Activated CD8-positive, alpha-beta T cell treated with anti-CD3 and anti-CD28 coated beads for 36 hours (primary cell): ENCODE measurements at regions not wholly inside any gene's neighbourhood (a gene's known extent, or its start where the extent isn't known, plus 50 kb on each side); places are given as distances from the start of the nearest gene placed in this dataset.

Experiments
- ATAC-seq: fragments of 200-7000 bp; cut with Tn5 transposase; one replicate; pipeline ENCODE4 v1.10.0; 2021; ENCODE audit warnings: mild to moderate bottlenecking, moderate library complexity
- CTCF ChIA-PET: fragments of 350-600 bp; sonication (Branson Sonifier 250); formaldehyde crosslinking; loops from one replicate; lab custom pipeline; 2021; ENCODE audit warnings: antibody characterized with exemption; lab: Charles Lee
- POLR2A ChIA-PET: fragments of 350-600 bp; sonication (Branson Sonifier 250); formaldehyde crosslinking; loops from one replicate; lab custom pipeline; 2021; ENCODE audit warnings: antibody characterized with exemption; lab: Charles Lee
- DNase-seq: peaks from one replicate; pipeline ENCODE4 v3.0.0-alpha.2; 2020
- H3K27ac Mint-ChIP-seq: one replicate; pipeline ENCODE4 v1.8.0; 2021; ENCODE audit warnings: mild to moderate bottlenecking, mixed read lengths
- H3K27me3 Mint-ChIP-seq: one replicate; pipeline ENCODE4 v1.8.0; 2021; ENCODE audit warnings: mixed read lengths
- H3K36me3 Mint-ChIP-seq: one replicate; pipeline ENCODE4 v1.8.0; 2021; ENCODE audit warnings: low read depth, mixed read lengths
- H3K4me1 Mint-ChIP-seq: one replicate; pipeline ENCODE4 v1.8.0; 2021; ENCODE audit warnings: low read depth, mixed read lengths
- H3K4me3 Mint-ChIP-seq: one replicate; pipeline ENCODE4 v1.8.0; 2021; ENCODE audit warnings: mild to moderate bottlenecking, moderate library complexity, mixed read lengths
- H3K9me3 Mint-ChIP-seq: one replicate; pipeline ENCODE4 v1.8.0; 2021; ENCODE audit warnings: mixed read lengths
- CTCF ChIP-seq: fragments of 200-600 bp; IDR thresholded peaks from one replicate; pipeline ENCODE4 v1.8.0; 2022; ENCODE audit warnings: antibody characterized with exemption, mild to moderate bottlenecking
- intact Hi-C: fragments of 100-400 bp; cut with micrococcal nuclease; formaldehyde crosslinking; loops from one replicate; pipeline ENCODE4 v1.10.0; 2022

- intact Hi-C loops = no loop called here
- ChIA-PET POLR2A (no interaction called here), CTCF (no interaction called here)
- no peak for DNase-seq
- H3K27ac Mint-ChIP-seq = no peak overlapping the region
- H3K36me3 Mint-ChIP-seq = no peaks in the 10 kb centered on the region
- ATAC-seq = no peak
- TF ChIP-seq CTCF = no peak
- no peak overlapping the region for H3K4me3 Mint-ChIP-seq
- H3K4me1 Mint-ChIP-seq = no peaks in the 10 kb centered on the region
- H3K9me3 Mint-ChIP-seq = no peaks in the 10 kb centered on the region
- no peaks in the 10 kb centered on the region for H3K27me3 Mint-ChIP-seq
These were observed 165.6 kb downstream of the PLPP3 start for GRCh38 chr1:56413671-56414199.

- H3K4me3 Mint-ChIP-seq = no peak overlapping the region
- ChIA-PET POLR2A (interaction anchor here (0.9 kb wide), 1 partner anchor 117 kb away, joined by 3 read pairs; no protein-coding TSS in a partner anchor), CTCF (no interaction called here)
- DNase-seq (no peak), ATAC-seq (no peak)
- no peaks in the 10 kb centered on the region for H3K27me3 Mint-ChIP-seq
- H3K27ac Mint-ChIP-seq = no peak overlapping the region
- no peak for TF ChIP-seq CTCF
- intact Hi-C loops = no loop called here
- no peaks in the 10 kb centered on the region for H3K36me3 Mint-ChIP-seq
- no peaks in the 10 kb centered on the region for H3K9me3 Mint-ChIP-seq
- no peaks in the 10 kb centered on the region for H3K4me1 Mint-ChIP-seq
These were observed 167.7 kb downstream of the PLPP3 start for GRCh38 chr1:56411484-56412180.

- Mint-ChIP-seq H3K27ac (no peak overlapping the region), H3K9me3 (no peaks in the 10 kb centered on the region), H3K4me3 (no peak overlapping the region), H3K4me1 (no peaks in the 10 kb centered on the region), H3K36me3 (no peaks in the 10 kb centered on the region), H3K27me3 (no peaks in the 10 kb centered on the region)
- no peak for TF ChIP-seq CTCF
- DNase-seq (no peak), ATAC-seq (no peak)
- intact Hi-C loops = no loop called here
- ChIA-PET POLR2A (no interaction called here), CTCF (no interaction called here)
These were observed 168.3 kb downstream of the PLPP3 start for GRCh38 chr1:56411021-56411420.

- POLR2A ChIA-PET = no interaction called here
- ATAC-seq (no peak), DNase-seq (no peak)
- Mint-ChIP-seq H3K36me3 (no peaks in the 10 kb centered on the region), H3K27me3 (no peaks in the 10 kb centered on the region), H3K4me1 (no peaks in the 10 kb centered on the region), H3K27ac (no peak overlapping the region), H3K4me3 (no peak overlapping the region), H3K9me3 (no peaks in the 10 kb centered on the region)
- CTCF ChIA-PET = no interaction called here
- intact Hi-C loops = no loop called here
- no peak for TF ChIP-seq CTCF
These were observed 169.0 kb downstream of the PLPP3 start for GRCh38 chr1:56410405-56410804.

- intact Hi-C loops = no loop called here
- H3K4me1 Mint-ChIP-seq = no peaks in the 10 kb centered on the region
- DNase-seq = peak; percentile 29
- no peak for ATAC-seq
- H3K4me3 Mint-ChIP-seq = no peak overlapping the region
- ChIA-PET CTCF (interaction anchor here (1.0 kb wide), 1 partner anchor 10 kb away, joined by 3 read pairs; no protein-coding TSS in a partner anchor), POLR2A (no interaction called here)
- H3K9me3 Mint-ChIP-seq = no peaks in the 10 kb centered on the region
- H3K27me3 Mint-ChIP-seq = no peaks in the 10 kb centered on the region
- H3K36me3 Mint-ChIP-seq = no peaks in the 10 kb centered on the region
- peak; percentile 23 for TF ChIP-seq CTCF
- H3K27ac Mint-ChIP-seq = no peak overlapping the region
These were observed 170.2 kb downstream of the PLPP3 start for GRCh38 chr1:56409112-56409691.
